Fibroblast of villous mesenchyme (primary cell): ENCODE measurements at regions not wholly inside any gene's neighbourhood (a gene's known extent, or its start where the extent isn't known, plus 50 kb on each side); places are given as distances from the start of the nearest gene placed in this dataset.
A peak's percentile ranks its signal among the peaks of the same experiment; 100 is the strongest.

Source experiments
- DNase-seq: peaks from one replicate; pipeline ENCODE4 v3.0.0-alpha.2; 2010; ENCODE audit warnings: low read depth
- H3K4me3 ChIP-seq: 2 replicates; pipeline ENCODE4 v1.5.1; 2011; ENCODE audit warnings: low read depth, mild to moderate bottlenecking, low read length
- TF ChIP-seq, protein P1 (sequence below): IDR thresholded peaks from 2 replicates; pipeline ENCODE4 v1.5.1; 2012; ENCODE audit warnings: low read depth, mild to moderate bottlenecking, low read length; ENCODE audit not compliant: insufficient read depth

- peak; percentile 44 for DNase-seq
- H3K4me3 ChIP-seq, result no peak overlapping the region
- TF ChIP-seq, protein P1, sequence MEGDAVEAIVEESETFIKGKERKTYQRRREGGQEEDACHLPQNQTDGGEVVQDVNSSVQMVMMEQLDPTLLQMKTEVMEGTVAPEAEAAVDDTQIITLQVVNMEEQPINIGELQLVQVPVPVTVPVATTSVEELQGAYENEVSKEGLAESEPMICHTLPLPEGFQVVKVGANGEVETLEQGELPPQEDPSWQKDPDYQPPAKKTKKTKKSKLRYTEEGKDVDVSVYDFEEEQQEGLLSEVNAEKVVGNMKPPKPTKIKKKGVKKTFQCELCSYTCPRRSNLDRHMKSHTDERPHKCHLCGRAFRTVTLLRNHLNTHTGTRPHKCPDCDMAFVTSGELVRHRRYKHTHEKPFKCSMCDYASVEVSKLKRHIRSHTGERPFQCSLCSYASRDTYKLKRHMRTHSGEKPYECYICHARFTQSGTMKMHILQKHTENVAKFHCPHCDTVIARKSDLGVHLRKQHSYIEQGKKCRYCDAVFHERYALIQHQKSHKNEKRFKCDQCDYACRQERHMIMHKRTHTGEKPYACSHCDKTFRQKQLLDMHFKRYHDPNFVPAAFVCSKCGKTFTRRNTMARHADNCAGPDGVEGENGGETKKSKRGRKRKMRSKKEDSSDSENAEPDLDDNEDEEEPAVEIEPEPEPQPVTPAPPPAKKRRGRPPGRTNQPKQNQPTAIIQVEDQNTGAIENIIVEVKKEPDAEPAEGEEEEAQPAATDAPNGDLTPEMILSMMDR, result no peak
Measured at GRCh38 chr6:140393665-140394540, 1019.5 kb upstream of the CITED2 start.

DNA sequence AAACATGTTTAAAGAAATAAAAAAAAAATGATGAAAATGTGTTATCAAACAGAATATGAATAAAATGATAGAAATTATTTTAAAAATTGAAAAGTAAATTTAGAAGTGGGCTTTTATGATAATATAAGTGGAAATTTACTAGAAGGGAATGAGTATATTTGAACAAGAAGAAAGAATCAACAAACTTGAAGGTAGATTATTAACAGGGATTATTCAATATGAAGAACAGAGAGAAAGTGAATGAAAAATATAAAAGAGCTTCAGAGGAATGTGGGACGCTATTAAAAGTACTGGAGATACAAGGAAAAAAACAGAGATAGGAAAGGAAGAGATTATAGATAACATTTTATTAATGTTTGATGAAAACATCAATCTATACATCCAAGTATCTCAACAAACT, 1014.4 kb upstream of the CITED2 start:
- H3K4me3 ChIP-seq, result no peak overlapping the region
- DNase-seq, result no peak
- TF ChIP-seq, protein P1, result no peak

DNA sequence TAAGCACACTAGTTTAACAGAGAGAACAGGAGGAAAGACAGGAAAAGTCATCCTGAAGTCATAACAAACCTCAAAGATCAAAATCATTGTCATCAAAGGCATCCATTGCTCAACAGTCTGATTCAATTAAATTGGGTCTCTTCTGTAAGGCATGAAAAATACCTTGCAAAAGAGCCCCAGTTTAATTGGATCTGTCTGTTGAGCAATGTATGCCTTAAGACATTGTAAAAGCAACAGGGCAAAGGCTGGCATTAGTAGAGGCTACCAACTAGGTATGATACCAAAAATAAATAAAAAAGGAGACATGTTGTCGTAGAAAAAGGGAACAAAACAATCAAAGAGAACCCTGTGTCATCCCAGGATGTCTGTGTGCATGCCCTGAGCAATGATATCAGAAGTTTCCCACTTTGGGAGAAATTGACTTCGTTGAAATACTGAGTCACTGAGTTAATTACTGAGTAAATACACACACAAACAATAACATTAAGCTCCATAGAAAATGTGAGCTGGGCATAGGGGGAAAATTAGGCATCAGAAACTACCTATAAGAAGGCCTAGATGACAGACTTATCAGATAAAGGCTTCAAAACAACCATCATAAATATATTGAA, 1013.8 kb upstream of the CITED2 start:
- DNase-seq, result peak; percentile 52
- no peak overlapping the region for H3K4me3 ChIP-seq
- TF ChIP-seq, protein P1, result no peak

GRCh38 chr6:140385679-140386078, 1011.2 kb upstream of the CITED2 start:
- DNase-seq, result no peak
- TF ChIP-seq, protein P1, result no peak
- H3K4me3 ChIP-seq, result no peak overlapping the region

GRCh38 chr6:140382355-140382754, 1007.9 kb upstream of the CITED2 start:
- DNase-seq, result no peak
- H3K4me3 ChIP-seq, result no peak overlapping the region
- TF ChIP-seq, protein P1, result no peak

DNA sequence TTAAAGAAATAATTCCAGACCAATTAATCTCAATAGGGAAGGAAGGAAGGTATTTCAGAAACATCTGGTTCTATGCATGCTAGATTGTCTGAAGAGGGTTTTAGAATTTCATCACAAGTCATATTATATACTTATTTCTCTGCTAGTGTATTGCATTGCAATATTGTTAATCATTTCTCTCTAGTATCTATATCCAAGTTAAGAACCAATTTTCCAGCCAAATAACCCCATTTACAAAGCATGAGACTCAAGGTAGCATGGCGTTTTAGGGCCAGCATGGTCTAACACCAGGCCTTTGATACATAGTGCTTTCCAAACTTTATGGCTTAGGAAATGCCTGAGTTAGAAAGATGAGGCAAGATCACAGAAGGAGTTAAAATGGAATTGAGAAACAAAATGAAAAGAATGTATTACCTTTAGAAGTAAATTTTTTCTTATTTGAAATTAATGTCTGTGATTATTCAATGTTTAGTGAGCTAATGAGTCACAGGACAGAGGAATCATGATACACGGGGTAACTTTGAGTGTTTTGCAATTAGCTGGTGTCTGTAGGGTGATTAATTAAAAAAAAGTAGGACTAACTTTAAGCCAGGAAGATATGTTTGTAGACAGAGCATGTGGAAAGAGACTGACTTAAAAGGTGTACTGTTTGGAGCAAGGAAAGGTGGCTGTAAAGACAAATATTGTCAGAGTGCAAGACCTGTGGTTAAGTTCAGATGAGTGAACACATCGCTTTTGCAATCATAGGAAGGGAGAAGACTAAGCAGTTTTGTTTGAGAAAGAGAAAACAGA, 1006.2 kb upstream of the CITED2 start:
- peak; percentile 70 for DNase-seq
- H3K4me3 ChIP-seq, result no peak overlapping the region
- TF ChIP-seq, protein P1, result no peak
